Fibroblast of the aortic adventitia (primary cell): ENCODE measurements at regions not wholly inside any gene's neighbourhood (a gene's known extent, or its start where the extent isn't known, plus 50 kb on each side); places are given as distances from the start of the nearest gene placed in this dataset.

Source experiments
- DNase-seq: peaks from one replicate; pipeline ENCODE4 v3.0.0-alpha.2; 2010; ENCODE audit warnings: low read depth
- H3K4me3 ChIP-seq: 2 replicates; pipeline ENCODE4 v1.5.1; 2011; ENCODE audit warnings: low read depth, mild to moderate bottlenecking, control low read depth, low read length, moderate library complexity
- TF ChIP-seq, protein P1 (sequence below): IDR thresholded peaks from 2 replicates; pipeline ENCODE4 v1.5.1; 2011; ENCODE audit warnings: mild to moderate bottlenecking, low read length, control low read depth, inconsistent platforms; ENCODE audit not compliant: insufficient read depth

DNA sequence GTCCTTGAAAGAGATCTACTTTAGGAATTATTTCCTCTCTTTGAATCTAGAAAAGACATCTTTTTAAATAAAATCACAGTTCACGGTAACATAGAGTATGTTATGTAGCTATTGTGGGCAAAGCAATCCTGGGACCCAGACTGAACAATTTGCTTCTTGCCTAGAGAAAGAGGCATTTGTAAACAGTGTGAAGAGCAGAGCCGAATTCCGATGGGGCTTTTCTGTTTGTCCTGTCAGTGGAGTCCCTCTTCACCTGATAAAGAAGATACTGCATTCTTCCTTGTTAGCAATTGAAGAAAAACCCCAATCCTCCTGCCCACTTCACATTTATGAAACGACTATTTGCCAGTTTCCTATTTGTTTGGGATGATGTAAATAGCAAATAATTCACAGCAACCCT lies 462.9 kb downstream of the WDR72 start:
- no peak overlapping the region for H3K4me3 ChIP-seq
- DNase-seq, result no peak
- TF ChIP-seq, protein P1, sequence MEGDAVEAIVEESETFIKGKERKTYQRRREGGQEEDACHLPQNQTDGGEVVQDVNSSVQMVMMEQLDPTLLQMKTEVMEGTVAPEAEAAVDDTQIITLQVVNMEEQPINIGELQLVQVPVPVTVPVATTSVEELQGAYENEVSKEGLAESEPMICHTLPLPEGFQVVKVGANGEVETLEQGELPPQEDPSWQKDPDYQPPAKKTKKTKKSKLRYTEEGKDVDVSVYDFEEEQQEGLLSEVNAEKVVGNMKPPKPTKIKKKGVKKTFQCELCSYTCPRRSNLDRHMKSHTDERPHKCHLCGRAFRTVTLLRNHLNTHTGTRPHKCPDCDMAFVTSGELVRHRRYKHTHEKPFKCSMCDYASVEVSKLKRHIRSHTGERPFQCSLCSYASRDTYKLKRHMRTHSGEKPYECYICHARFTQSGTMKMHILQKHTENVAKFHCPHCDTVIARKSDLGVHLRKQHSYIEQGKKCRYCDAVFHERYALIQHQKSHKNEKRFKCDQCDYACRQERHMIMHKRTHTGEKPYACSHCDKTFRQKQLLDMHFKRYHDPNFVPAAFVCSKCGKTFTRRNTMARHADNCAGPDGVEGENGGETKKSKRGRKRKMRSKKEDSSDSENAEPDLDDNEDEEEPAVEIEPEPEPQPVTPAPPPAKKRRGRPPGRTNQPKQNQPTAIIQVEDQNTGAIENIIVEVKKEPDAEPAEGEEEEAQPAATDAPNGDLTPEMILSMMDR, result no peak

DNA sequence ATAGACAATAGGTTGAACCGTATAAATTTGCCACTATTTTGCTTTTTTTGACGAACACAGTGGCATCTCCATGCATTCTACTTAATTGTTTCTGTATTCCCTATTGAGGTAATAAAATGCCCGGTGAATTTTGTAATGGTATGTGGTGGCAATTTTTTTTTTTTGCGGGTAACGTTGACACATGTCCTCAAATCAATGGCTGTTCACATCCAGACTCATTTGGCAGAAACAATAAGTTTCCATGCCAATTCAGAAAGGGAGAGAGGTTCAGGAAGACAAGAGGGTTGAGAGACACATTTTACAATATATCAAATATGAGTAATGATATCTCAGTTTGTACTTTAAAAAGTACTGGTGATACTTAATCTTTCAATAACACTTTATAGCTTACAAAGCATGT lies 463.9 kb downstream of the WDR72 start:
- H3K4me3 ChIP-seq, result no peak overlapping the region
- no peak for DNase-seq
- TF ChIP-seq, protein P1, result no peak

DNA sequence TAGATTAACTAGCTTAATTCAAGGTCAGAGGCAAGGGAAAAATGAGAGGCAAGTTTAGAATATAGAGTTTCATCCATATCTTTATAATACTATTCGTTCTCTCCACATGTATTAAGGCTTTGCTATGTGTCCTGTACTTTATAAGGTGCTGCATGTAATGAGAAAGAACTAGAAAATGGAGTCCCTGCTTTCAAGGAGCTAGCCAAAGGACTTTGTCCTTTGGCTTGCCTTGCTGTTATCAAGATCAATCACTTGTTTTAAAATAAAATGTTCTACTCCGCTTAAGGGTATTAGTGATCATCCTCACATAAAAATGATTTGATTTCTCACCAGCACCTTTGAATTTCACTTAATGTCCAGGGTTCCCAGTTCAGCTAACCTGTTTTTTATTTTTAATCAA lies 470.9 kb downstream of the WDR72 start:
- no peak for DNase-seq
- no peak overlapping the region for H3K4me3 ChIP-seq
- TF ChIP-seq, protein P1, result no peak

DNA sequence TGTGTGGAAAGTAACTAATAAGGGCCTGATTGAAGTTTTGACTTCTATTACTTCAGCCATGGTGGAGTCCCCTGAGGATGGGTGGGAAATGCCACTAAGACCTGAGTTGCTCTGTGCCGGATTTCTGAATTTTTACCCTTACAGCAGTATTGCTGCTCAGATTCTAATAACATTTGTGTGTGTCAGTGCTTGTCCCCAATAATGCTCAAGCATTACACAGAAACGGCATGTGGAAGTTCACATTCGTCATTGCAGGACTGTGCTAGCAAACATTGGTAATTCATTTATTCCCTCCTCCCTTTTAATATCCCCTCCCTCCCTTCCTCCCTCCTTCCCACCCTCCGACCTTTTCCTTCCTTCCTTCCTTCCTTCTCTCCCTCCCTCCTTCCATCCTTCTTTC lies 484.5 kb upstream of the ONECUT1 start:
- no peak overlapping the region for H3K4me3 ChIP-seq
- TF ChIP-seq, protein P1, result no peak
- DNase-seq, result no peak

DNA sequence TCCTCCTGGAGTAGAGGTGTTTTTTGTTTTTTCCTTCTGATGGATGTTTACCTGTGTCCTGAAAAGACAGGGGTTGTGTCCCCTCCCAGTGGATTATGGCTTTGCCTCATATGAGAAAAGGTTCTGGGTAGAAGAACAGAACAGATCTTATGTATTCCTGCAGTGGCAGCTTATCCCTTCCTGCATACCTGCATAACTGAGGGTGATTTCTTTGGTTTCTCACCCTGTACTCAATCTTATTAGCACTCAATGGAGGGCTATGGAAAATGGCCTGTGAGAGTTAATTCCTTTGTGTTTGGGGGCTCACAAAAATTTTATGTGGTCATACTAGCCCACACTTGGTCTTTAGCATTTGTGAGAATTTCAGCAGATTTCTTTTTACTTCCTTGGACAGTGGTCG lies 482.0 kb upstream of the ONECUT1 start:
- no peak overlapping the region for H3K4me3 ChIP-seq
- TF ChIP-seq, protein P1, result no peak
- DNase-seq, result no peak

DNA sequence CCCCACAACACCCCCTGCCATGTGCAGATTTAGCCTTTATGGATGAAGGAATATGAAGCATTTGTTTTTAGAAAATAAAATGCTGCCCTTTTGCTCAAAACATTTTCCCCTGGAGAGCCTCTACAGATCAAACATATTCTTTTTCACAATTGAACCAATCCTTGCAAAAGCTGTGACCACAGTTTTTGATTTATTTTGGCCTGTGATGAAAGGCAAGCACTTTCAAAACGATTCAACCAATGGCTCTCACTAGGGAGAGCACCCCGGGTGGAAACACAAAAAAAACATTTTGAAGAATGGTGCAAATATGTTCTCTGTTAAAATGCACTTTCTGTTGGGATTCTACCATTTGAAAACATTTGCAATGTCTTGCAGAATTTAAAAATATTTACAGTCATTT lies 476.0 kb upstream of the ONECUT1 start:
- DNase-seq, result no peak
- no peak overlapping the region for H3K4me3 ChIP-seq
- TF ChIP-seq, protein P1, result no peak

DNA sequence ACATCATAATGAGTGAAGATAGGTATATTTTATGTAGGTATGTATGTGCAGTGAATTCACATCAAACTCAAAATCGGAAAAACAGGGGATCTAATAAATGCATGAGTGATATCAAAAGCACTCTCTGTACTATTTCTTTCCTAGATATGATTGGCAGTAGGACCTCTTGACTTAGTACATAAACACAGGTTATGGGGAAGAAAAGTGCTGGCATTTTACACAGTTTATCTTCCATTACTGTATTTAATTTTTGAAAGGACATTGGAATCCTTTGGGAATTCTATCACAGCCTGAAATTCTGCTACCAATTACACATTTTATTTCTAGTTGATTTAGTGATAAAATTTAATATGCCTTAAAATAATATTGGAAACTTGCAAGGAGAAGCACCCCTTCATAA lies 470.5 kb upstream of the ONECUT1 start:
- TF ChIP-seq, protein P1, result no peak

More for the DNA sequence above, 470.5 kb upstream of the ONECUT1 start:
- DNase-seq, result no peak
- no peak overlapping the region for H3K4me3 ChIP-seq
